ENCODE measurements at regions not wholly inside any gene's neighbourhood (a gene's known extent, or its start where the extent isn't known, plus 50 kb on each side); places are given as distances from the start of the nearest gene placed in this dataset.

- Histone ChIP-seq H3K9ac (no peak overlapping the region), H3K79me2 (ENCODE audit: insufficient read depth, low read depth) (no peaks in the 10 kb centered on the region), H2AFZ (ENCODE audit: low read depth) (no peak overlapping the region), H3K36me3 (ENCODE audit: insufficient read depth) (no peaks in the 10 kb centered on the region), H3K4me1 (ENCODE audit: low read depth, poor library complexity, severe bottlenecking) (peaks cover 16% of the 10 kb centered on the region), H4K20me1 (ENCODE audit: insufficient read depth) (no peaks in the 10 kb centered on the region), H3K27ac (no peak overlapping the region), H3K27me3 (ENCODE audit: insufficient read depth, low read depth) (no peaks in the 10 kb centered on the region), H3K4me3 (IDR thresholded peaks at IDR 0.05; ENCODE audit: insufficient read depth, low read depth, low read length) (no peak overlapping the region), H3K4me2 (no peak overlapping the region)
- TF ChIP-seq CTCF (conservative IDR thresholded peaks at IDR 0.05; ENCODE audit: low read depth, low read length), result no peak
Measured at GRCh38 chr7:26520483-26520882, 228.8 kb downstream of the SNX10 start.

- H2AFZ ChIP-seq (ENCODE audit: low read depth), result no peak overlapping the region
- H3K4me3 ChIP-seq (IDR thresholded peaks at IDR 0.05; ENCODE audit: insufficient read depth, low read depth, low read length), result no peak overlapping the region
- H3K79me2 ChIP-seq (ENCODE audit: insufficient read depth, low read depth), result no peaks in the 10 kb centered on the region
- no peaks in the 10 kb centered on the region for H3K36me3 ChIP-seq (ENCODE audit: insufficient read depth)
- no peaks in the 10 kb centered on the region for H3K4me1 ChIP-seq (ENCODE audit: low read depth, poor library complexity, severe bottlenecking)
- H3K4me2 ChIP-seq, result no peak overlapping the region
- no peaks in the 10 kb centered on the region for H4K20me1 ChIP-seq (ENCODE audit: insufficient read depth)
- H3K9ac ChIP-seq, result no peak overlapping the region
- TF ChIP-seq CTCF (conservative IDR thresholded peaks at IDR 0.05; ENCODE audit: low read depth, low read length), result no peak
- no peaks in the 10 kb centered on the region for H3K27me3 ChIP-seq (ENCODE audit: insufficient read depth, low read depth)
- no peak overlapping the region for H3K27ac ChIP-seq
Measured at GRCh38 chr7:26522633-26523032, 231.0 kb downstream of the SNX10 start.

GRCh38 chr7:26525398-26526264, 234.0 kb downstream of the SNX10 start:
- no peak overlapping the region for H3K4me3 ChIP-seq (IDR thresholded peaks at IDR 0.05; ENCODE audit: insufficient read depth, low read depth, low read length)
- no peaks in the 10 kb centered on the region for H3K36me3 ChIP-seq (ENCODE audit: insufficient read depth)
- no peak overlapping the region for H2AFZ ChIP-seq (ENCODE audit: low read depth)
- H3K27me3 ChIP-seq (ENCODE audit: insufficient read depth, low read depth), result no peaks in the 10 kb centered on the region
- no peak overlapping the region for H3K27ac ChIP-seq
- H3K79me2 ChIP-seq (ENCODE audit: insufficient read depth, low read depth), result no peaks in the 10 kb centered on the region
- no peaks in the 10 kb centered on the region for H4K20me1 ChIP-seq (ENCODE audit: insufficient read depth)
- no peak overlapping the region for H3K9ac ChIP-seq
- no peak overlapping the region for H3K4me2 ChIP-seq
- TF ChIP-seq CTCF (conservative IDR thresholded peaks at IDR 0.05; ENCODE audit: low read depth, low read length), result no peak
- no peaks in the 10 kb centered on the region for H3K4me1 ChIP-seq (ENCODE audit: low read depth, poor library complexity, severe bottlenecking)

GRCh38 chr7:26526265-26526587, 234.6 kb downstream of the SNX10 start:
- no peak overlapping the region for H3K4me2 ChIP-seq
- no peaks in the 10 kb centered on the region for H3K36me3 ChIP-seq (ENCODE audit: insufficient read depth)
- no peaks in the 10 kb centered on the region for H4K20me1 ChIP-seq (ENCODE audit: insufficient read depth)
- no peak overlapping the region for H3K9ac ChIP-seq
- no peaks in the 10 kb centered on the region for H3K27me3 ChIP-seq (ENCODE audit: insufficient read depth, low read depth)
- H2AFZ ChIP-seq (ENCODE audit: low read depth), result no peak overlapping the region
- TF ChIP-seq CTCF (conservative IDR thresholded peaks at IDR 0.05; ENCODE audit: low read depth, low read length), result no peak
- no peaks in the 10 kb centered on the region for H3K4me1 ChIP-seq (ENCODE audit: low read depth, poor library complexity, severe bottlenecking)
- no peaks in the 10 kb centered on the region for H3K79me2 ChIP-seq (ENCODE audit: insufficient read depth, low read depth)
- no peak overlapping the region for H3K4me3 ChIP-seq (IDR thresholded peaks at IDR 0.05; ENCODE audit: insufficient read depth, low read depth, low read length)
- H3K27ac ChIP-seq, result no peak overlapping the region

Data from KMS-11 (cell line).